Naive thymus-derived CD8-positive, alpha-beta T cell (primary cell): ENCODE measurements at regions not wholly inside any gene's neighbourhood (a gene's known extent, or its start where the extent isn't known, plus 50 kb on each side); places are given as distances from the start of the nearest gene placed in this dataset.
A peak's percentile ranks its signal among the peaks of the same experiment; 100 is the strongest.
"Not testable (repeated sequence)": the region's sequence is repeated elsewhere in the genome, so short reads cannot be mapped to it uniquely, and the experiment has no call there.

ENCODE experiments used
- ATAC-seq, 2 donors: fragments of 150-1000 bp; cut with Tn5 transposase in 1 of 2; sonication (Bioruptor Pico), chemical (Tn5 transposase) in 1 of 2; 1 replicate in 1 of 2; 2 replicates in 1 of 2; pipeline ENCODE4 v1.10.0; 2021; ENCODE audit warnings: mild to moderate bottlenecking in 2 of 2, moderate library complexity in 2 of 2
- POLR2A ChIA-PET: fragments of 350-600 bp; sonication (Branson Sonifier 250); formaldehyde crosslinking; loops from one replicate; lab custom pipeline; 2021; ENCODE audit warnings: antibody characterized with exemption; lab: Charles Lee
- DNase-seq, 10 donors: peaks; one replicate each; pipeline versions ENCODE4 v3.0.0 to v3.0.0-alpha.2; 2020 to 2022
- H3K27ac Mint-ChIP-seq, 10 donors: one replicate each; pipeline ENCODE4 v1.8.0; 2020 to 2022; ENCODE audit warnings: mild to moderate bottlenecking in 10 of 10, mixed read lengths in 10 of 10, moderate library complexity in 4 of 10, inconsistent platforms in 1 of 10
- H3K27me3 Mint-ChIP-seq, 5 donors: one replicate each; pipeline ENCODE4 v1.8.0; 2021 to 2022; ENCODE audit warnings: mixed read lengths in 5 of 5
- H3K36me3 Mint-ChIP-seq, 3 donors: one replicate each; pipeline ENCODE4 v1.8.0; 2020 to 2022; ENCODE audit warnings: mixed read lengths in 3 of 3, mild to moderate bottlenecking in 2 of 3, inconsistent platforms in 1 of 3
- H3K4me1 Mint-ChIP-seq, 4 donors: one replicate each; pipeline ENCODE4 v1.8.0; 2021 to 2022; ENCODE audit warnings: mixed read lengths in 4 of 4
- H3K4me3 Mint-ChIP-seq, 10 donors: one replicate each; pipeline ENCODE4 v1.8.0; 2020 to 2022; ENCODE audit warnings: mild to moderate bottlenecking in 10 of 10, mixed read lengths in 10 of 10, moderate library complexity in 6 of 10, inconsistent platforms in 1 of 10
- H3K9me3 Mint-ChIP-seq, 9 donors: one replicate each; pipeline ENCODE4 v1.8.0; 2020 to 2022; ENCODE audit warnings: mixed read lengths in 9 of 9, mild to moderate bottlenecking in 3 of 9, inconsistent platforms in 1 of 9, moderate library complexity in 1 of 9

- H3K27ac Mint-ChIP-seq, result no peak overlapping the region
- peaks cover 0 to 5% (median 0%) of the 10 kb centered on the region in 3 donors for H3K36me3 Mint-ChIP-seq
- ATAC-seq (no peak), DNase-seq (no peak)
- H3K27me3 Mint-ChIP-seq, result peaks cover 0 to 8% (median 0%) of the 10 kb centered on the region in 5 donors
- POLR2A ChIA-PET, result no interaction called here
- H3K4me1 Mint-ChIP-seq, result no peaks in the 10 kb centered on the region
- H3K4me3 Mint-ChIP-seq, result no peak overlapping the region
- peaks cover 0 to 12% (median 3%) of the 10 kb centered on the region in 9 donors for H3K9me3 Mint-ChIP-seq
Observed at GRCh38 chr5:101036778-101037177, 133.7 kb upstream of the ST8SIA4 start.

GRCh38 chr5:101035425-101035824 lies 132.3 kb upstream of the ST8SIA4 start:
- peaks cover 0 to 5% (median 0%) of the 10 kb centered on the region in 3 donors for H3K36me3 Mint-ChIP-seq
- no peak for ATAC-seq
- POLR2A ChIA-PET, result no interaction called here
- DNase-seq, result no peak
- no peak overlapping the region for H3K4me3 Mint-ChIP-seq
- no peaks in the 10 kb centered on the region for H3K4me1 Mint-ChIP-seq
- no peak overlapping the region for H3K27ac Mint-ChIP-seq
- H3K27me3 Mint-ChIP-seq, result peaks cover 0 to 8% (median 0%) of the 10 kb centered on the region in 5 donors
- peaks cover 0 to 12% (median 3%) of the 10 kb centered on the region in 9 donors for H3K9me3 Mint-ChIP-seq

GRCh38 chr5:101024299-101024698 lies 121.2 kb upstream of the ST8SIA4 start:
- H3K36me3 Mint-ChIP-seq, result peaks cover 0 to 5% (median 0%) of the 10 kb centered on the region in 3 donors
- H3K9me3 Mint-ChIP-seq, result peaks cover 0 to 3% (median 0%) of the 10 kb centered on the region in 9 donors
- DNase-seq (no peak), ATAC-seq (no peak)
- H3K4me3 Mint-ChIP-seq, result no peak overlapping the region
- H3K27me3 Mint-ChIP-seq, result peaks cover 0 to 2% (median 0%) of the 10 kb centered on the region in 5 donors
- no peaks in the 10 kb centered on the region for H3K4me1 Mint-ChIP-seq
- POLR2A ChIA-PET, result no interaction called here
- H3K27ac Mint-ChIP-seq, result no peak overlapping the region

GRCh38 chr5:101018299-101018698 lies 115.2 kb upstream of the ST8SIA4 start:
- Mint-ChIP-seq H3K27me3 (peaks cover 0 to 2% (median 0%) of the 10 kb centered on the region in 5 donors), H3K36me3 (peaks cover 0 to 2% (median 0%) of the 10 kb centered on the region in 3 donors), H3K27ac (no peak overlapping the region), H3K4me1 (no peaks in the 10 kb centered on the region), H3K9me3 (peaks cover 0 to 3% (median 0%) of the 10 kb centered on the region in 9 donors), H3K4me3 (no peak overlapping the region)
- no peak for ATAC-seq
- no peak for DNase-seq
- POLR2A ChIA-PET, result no interaction called here

GRCh38 chr5:101012880-101013279 lies 109.8 kb upstream of the ST8SIA4 start:
- Mint-ChIP-seq H3K4me3 (no peak overlapping the region), H3K27me3 (no peaks in the 10 kb centered on the region), H3K9me3 (no peaks in the 10 kb centered on the region), H3K36me3 (no peaks in the 10 kb centered on the region), H3K27ac (no peak overlapping the region), H3K4me1 (no peaks in the 10 kb centered on the region)
- ATAC-seq (no peak), DNase-seq (peak in 1 of 10 donors; percentile 10)
- POLR2A ChIA-PET, result no interaction called here

- H3K4me1 Mint-ChIP-seq, result no peaks in the 10 kb centered on the region
- H3K27me3 Mint-ChIP-seq, result no peaks in the 10 kb centered on the region
- POLR2A ChIA-PET, result no interaction called here
- H3K9me3 Mint-ChIP-seq, result peaks cover 0 to 9% (median 0%) of the 10 kb centered on the region in 9 donors
- ATAC-seq, result no peak
- H3K4me3 Mint-ChIP-seq, result no peak overlapping the region
- peaks cover 0 to 3% (median 0%) of the 10 kb centered on the region in 3 donors for H3K36me3 Mint-ChIP-seq
- DNase-seq, result no peak
- peak overlapping the region in 1 of 10 donors; percentile 5 for H3K27ac Mint-ChIP-seq
Observed at GRCh38 chr5:101009758-101010519, 106.9 kb upstream of the ST8SIA4 start.

- no peak for DNase-seq
- H3K36me3 Mint-ChIP-seq, result no peaks in the 10 kb centered on the region
- no peak overlapping the region for H3K27ac Mint-ChIP-seq
- no peaks in the 10 kb centered on the region for H3K4me1 Mint-ChIP-seq
- POLR2A ChIA-PET, result no interaction called here
- peaks cover 0 to 2% (median 0%) of the 10 kb centered on the region in 9 donors for H3K9me3 Mint-ChIP-seq
- peaks cover 0 to 7% (median 0%) of the 10 kb centered on the region in 5 donors for H3K27me3 Mint-ChIP-seq
- no peak for ATAC-seq
- H3K4me3 Mint-ChIP-seq, result no peak overlapping the region
Observed at GRCh38 chr5:100992354-100992753, 89.3 kb upstream of the ST8SIA4 start.

- H3K27me3 Mint-ChIP-seq, H3K9me3 Mint-ChIP-seq, DNase-seq, H3K36me3 Mint-ChIP-seq, POLR2A ChIA-PET, H3K4me1 Mint-ChIP-seq, H3K4me3 Mint-ChIP-seq, H3K27ac Mint-ChIP-seq, ATAC-seq: not testable (repeated sequence)
Observed at GRCh38 chr5:100983601-100984000, 80.5 kb upstream of the ST8SIA4 start.

- ATAC-seq (no peak), DNase-seq (no peak)
- Mint-ChIP-seq H3K4me3 (no peak overlapping the region), H3K27ac (no peak overlapping the region), H3K36me3 (no peaks in the 10 kb centered on the region), H3K4me1 (no peaks in the 10 kb centered on the region), H3K9me3 (peaks cover 0 to 6% (median 2%) of the 10 kb centered on the region in 9 donors), H3K27me3 (peaks cover 0 to 2% (median 0%) of the 10 kb centered on the region in 5 donors)
- POLR2A ChIA-PET, result no interaction called here
Observed at GRCh38 chr5:100974082-100974481, 71.0 kb upstream of the ST8SIA4 start.

- Mint-ChIP-seq H3K9me3 (no peaks in the 10 kb centered on the region), H3K36me3 (no peaks in the 10 kb centered on the region), H3K27me3 (peaks cover 0 to 2% (median 0%) of the 10 kb centered on the region in 5 donors), H3K27ac (no peak overlapping the region), H3K4me3 (no peak overlapping the region), H3K4me1 (no peaks in the 10 kb centered on the region)
- DNase-seq (no peak), ATAC-seq (no peak)
- POLR2A ChIA-PET, result no interaction called here
Observed at GRCh38 chr5:100970646-100971255, 67.7 kb upstream of the ST8SIA4 start.

- peak overlapping the region in 1 of 10 donors; percentile 0 for H3K27ac Mint-ChIP-seq
- POLR2A ChIA-PET, result no interaction called here
- H3K27me3 Mint-ChIP-seq, result no peaks in the 10 kb centered on the region
- peaks cover 0 to 15% (median 0%) of the 10 kb centered on the region in 9 donors for H3K9me3 Mint-ChIP-seq
- ATAC-seq (no peak), DNase-seq (no peak)
- no peaks in the 10 kb centered on the region for H3K4me1 Mint-ChIP-seq
- no peak overlapping the region for H3K4me3 Mint-ChIP-seq
- no peaks in the 10 kb centered on the region for H3K36me3 Mint-ChIP-seq
Observed at GRCh38 chr5:100965291-100965690, 62.2 kb upstream of the ST8SIA4 start.
